Stimulated activated CD4-positive, alpha-beta T cell treated with anti-CD3 and anti-CD28 coated beads, TNF-alpha, amount 100 ng/mL, for 48 hours (primary cell): ENCODE measurements at regions not wholly inside any gene's neighbourhood (a gene's known extent, or its start where the extent isn't known, plus 50 kb on each side); places are given as distances from the start of the nearest gene placed in this dataset.
"Not testable (repeated sequence)": the region's sequence is repeated elsewhere in the genome, so short reads cannot be mapped to it uniquely, and the experiment has no call there.

Experiments
- DNase-seq, 3 donors: peaks; one replicate each; pipeline ENCODE4 v3.0.0-alpha.2; 2020; ENCODE audit warnings: low read depth in 3 of 3

DNA sequence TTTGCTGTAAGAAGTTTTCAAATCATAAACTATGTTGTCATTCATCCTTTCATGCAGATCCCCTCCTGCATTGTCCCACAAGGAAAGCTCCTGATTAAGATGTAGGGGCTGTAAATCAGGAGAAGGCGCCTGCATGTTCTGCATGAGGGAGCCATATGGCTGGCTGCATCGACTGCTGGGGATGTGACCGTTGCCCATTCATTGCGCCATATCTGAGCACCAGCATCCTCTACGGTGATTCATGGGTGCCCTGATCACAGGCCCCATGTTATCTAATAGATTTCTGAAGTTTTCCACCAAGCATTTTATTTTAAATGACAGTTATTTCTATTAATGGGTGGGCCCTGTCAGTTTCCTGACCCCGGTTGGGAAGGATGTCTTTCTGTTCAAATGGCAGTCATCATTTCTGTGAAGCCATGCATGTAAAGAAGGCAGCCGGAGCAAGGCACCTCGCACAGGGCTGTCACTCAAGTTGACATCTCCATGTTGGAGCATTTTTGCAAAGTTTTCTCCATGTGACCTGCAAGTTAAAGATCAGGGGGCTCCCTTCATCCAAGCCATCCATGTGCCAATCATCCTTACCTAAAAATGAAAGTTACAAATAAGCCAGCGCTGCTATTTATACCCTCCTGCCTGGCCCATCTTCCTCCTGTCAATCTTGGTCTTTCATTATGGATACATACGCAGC is 128.8 kb downstream of the TEX36 start:
- DNase-seq, result no peak

DNA sequence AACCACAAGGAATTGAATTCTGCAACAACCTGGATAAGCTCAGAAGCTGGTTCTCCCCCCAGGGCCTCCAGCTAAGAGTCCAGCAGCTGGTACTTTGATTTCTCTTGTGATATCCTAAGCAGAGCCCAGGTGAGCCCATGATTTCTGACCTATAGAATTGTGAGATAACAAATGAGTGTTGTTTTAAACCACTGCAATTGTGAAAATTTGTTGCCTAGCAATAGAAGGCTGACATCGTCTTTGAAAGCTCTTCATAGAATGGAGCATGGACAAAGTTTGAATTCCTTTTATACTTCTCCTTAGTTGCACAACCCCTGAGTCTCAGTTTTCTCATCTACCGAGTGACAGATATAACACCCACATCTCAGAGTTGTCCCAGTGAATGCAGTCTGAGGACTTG is 129.9 kb downstream of the TEX36 start:
- DNase-seq, result no peak

- no peak for DNase-seq
These were observed 131.7 kb downstream of the TEX36 start for GRCh38 chr10:125551247-125551646.

DNA sequence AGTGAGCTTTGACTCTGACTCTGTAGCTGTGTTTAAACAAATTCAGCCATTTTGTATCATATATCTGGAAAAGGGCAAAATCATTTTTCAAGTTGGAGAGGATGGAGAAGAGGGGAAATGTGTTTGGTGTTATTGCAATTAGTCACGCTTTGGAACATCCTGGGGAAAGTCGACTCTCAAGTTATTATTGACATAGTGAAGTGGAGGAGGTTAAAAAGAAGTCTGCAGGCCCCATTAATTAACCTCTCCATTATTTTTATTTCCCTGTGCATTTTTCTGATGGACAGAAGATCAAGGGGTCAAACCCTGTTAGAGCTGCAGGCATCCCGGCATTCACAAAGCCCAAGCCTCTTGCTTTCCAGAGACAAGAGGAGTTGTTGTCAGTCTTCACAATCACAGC is 132.6 kb downstream of the TEX36 start:
- no peak for DNase-seq

DNA sequence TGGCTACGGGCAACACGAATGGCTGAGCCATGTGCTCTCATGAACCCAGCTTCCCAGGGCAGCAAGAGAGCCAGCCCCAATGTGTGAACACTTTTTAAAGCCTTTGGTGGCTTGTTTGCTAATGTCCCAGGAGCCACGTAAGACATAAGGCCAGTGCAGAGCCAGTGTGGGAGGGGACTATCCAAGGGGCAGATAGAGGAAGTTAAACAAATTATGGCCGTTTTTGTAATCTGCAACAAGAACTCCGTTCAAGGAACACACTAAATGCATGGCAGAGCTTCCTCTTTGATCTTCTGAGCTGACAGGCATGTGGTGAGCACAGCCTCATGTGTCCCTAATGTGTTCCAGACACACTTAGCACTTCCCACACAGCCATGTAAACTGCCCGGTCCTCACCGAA is 133.3 kb downstream of the TEX36 start:
- no peak for DNase-seq

GRCh38 chr10:125548878-125549277 is 134.1 kb downstream of the TEX36 start:
- no peak for DNase-seq

DNA sequence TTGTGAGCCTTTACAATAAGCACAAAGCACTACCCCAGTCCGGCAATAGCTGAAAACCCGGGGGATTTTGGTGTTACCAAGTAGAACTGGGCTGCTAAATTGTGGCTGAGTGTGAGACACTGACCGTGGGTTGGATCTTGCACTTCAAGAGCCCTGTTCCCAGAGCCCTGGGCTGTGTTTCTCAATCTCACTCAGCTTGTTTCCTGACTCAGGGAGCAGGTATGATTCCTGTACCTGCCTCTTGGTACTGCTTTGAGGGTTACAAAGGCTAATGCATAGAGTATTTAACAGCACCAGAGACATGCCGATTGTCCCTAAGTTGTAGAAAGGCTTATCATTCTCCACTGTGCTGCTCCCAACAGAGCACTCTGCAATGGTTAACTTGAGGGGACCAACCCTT is 134.6 kb downstream of the TEX36 start:
- DNase-seq, result no peak

DNA sequence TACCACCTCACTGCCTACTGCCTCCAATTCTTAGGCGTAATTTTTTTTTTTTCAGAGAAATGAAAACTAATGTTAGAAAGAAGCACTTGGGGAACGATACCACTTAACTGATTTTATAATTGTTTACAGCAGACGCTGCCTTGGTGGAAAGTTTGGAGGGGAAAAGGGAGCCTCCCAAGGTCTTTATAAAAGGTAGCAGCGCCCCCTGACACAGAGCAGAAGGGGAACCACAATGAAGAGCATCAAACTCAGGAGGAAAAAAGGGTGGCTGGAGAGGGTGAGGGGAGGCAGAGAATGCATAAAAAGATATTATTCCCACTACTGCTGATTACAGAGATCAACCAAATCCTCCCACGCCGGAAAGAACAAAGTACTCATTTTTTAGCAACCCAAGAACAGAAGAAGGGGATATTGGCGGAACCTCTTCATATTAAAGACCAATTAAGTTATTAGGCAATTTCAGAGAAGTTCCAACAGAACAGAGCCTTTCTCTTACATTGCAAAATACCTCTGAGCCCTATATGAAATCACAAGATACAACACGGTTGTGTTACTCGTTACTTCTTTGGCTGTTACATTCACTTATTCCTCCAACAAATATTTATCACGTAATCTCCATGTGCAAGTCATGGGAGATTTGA is 135.8 kb downstream of the TEX36 start:
- DNase-seq, result no peak

GRCh38 chr10:125543796-125544195 is 139.2 kb downstream of the TEX36 start:
- no peak for DNase-seq

- DNase-seq, result no peak
These were observed 143.8 kb downstream of the TEX36 start for GRCh38 chr10:125538947-125539731.

DNA sequence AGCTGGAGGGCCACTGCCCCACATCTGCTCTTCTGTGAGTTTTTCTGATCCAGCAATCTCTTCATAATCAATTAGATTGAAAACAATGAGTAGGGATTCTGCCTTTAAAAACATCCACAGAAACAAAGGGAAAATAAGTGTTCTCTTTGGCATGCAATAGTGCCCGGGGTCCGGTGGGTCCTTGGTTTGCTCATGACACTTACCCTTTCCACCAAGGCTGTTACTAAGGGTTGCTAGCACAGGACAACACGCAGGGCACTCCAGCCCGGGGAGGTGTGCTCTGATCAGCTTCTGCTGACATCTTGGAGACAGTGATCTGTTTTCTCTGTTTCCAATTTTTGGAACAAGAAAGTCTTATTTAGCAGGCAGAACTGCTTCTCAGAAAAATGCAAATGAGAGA is 146.7 kb downstream of the TEX36 start:
- DNase-seq, result no peak

DNA sequence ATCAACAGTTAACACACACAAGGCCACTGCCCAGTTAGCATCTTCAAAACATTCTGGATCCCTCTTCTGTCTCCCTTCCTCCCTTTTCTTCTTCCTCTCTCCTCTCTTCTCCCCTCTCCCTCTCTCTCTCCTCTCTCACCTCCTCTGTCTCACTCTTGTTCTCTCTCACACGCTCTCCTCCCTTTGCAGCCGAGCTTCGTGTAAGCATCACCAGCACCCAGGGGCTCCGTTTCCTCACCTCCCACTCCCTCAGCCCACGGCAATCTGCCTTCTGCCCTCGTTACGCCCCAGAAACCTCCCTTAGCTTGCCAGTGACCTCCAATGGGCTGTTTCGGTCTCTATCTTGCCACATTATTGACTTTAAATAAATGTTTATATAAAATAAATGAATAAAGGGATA is 147.4 kb downstream of the TEX36 start:
- DNase-seq, result no peak

DNA sequence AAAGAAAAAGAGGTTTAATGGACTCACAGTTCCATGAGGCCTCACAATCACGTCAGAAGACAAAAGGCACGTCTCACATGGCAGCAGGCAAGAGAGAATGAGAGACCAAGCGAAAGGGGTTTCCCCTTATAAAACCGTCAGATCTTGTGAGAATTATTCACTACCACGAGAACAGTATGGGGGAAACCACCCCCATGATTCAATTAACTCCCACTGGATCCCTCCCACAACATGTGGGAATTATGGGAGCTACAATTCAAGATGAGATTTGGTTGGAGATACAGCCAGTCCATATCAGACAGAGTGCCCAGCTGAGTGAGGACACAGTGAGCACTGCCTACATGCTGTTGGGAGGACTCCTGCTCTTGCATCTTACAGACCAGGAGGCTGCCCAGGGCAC is 148.4 kb downstream of the TEX36 start:
- no peak for DNase-seq

DNA sequence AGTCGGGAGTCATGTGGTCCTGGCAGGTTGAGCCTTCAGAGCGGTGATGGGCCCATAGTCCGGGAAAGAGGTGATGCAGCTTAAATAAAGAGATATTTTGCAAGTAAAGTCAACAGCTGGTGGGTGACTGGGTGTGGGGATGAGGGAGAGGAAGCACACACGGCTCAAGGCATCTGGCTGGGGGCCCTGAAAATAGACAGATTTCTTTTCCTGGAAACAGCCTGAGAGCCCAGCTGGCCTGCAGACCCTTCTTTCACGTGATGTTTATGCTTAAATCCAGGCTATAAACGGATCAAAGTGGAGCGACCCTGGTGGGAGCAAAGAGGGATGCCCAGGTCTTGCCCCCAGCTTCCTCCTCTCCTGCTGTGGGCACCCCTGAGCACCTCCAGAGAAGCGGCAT is 149.1 kb downstream of the TEX36 start:
- DNase-seq, result no peak

- DNase-seq, result no peak
These were observed 151.5 kb downstream of the TEX36 start for GRCh38 chr10:125531465-125531864.

GRCh38 chr10:125523347-125523746 is 159.6 kb downstream of the TEX36 start:
- no peak for DNase-seq

GRCh38 chr10:125521721-125522680 is 161.0 kb downstream of the TEX36 start:
- DNase-seq, result peak in 1 of 3 donors; percentile 9

- no peak for DNase-seq
These were observed 162.0 kb downstream of the TEX36 start for GRCh38 chr10:125520968-125521367.

- not testable (repeated sequence) for DNase-seq
These were observed 164.6 kb downstream of the TEX36 start for GRCh38 chr10:125518397-125518796.

GRCh38 chr10:125515571-125515970 is 167.4 kb downstream of the TEX36 start:
- DNase-seq, result no peak

GRCh38 chr10:125514206-125515162 is 168.5 kb downstream of the TEX36 start:
- no peak for DNase-seq
